H9 (cell line): ENCODE measurements at regions not wholly inside any gene's neighbourhood (a gene's known extent, or its start where the extent isn't known, plus 50 kb on each side); places are given as distances from the start of the nearest gene placed in this dataset.

ENCODE experiments used
- DNase-seq: peaks from one replicate; pipeline ENCODE4 v3.0.0-alpha.2; 2017
- H2AFZ ChIP-seq: one replicate; pipeline ENCODE4 v1.6.1; 2013; ENCODE audit warnings: mild to moderate bottlenecking, low read length, control low read depth, moderate library complexity
- H2AK5ac ChIP-seq: 2 replicates; pipeline ENCODE4 v1.6.1; 2013; ENCODE audit warnings: low read length, control low read depth, mixed read lengths; ENCODE audit not compliant: insufficient read length
- H2BK120ac ChIP-seq: one replicate; pipeline ENCODE4 v1.6.1; 2013; ENCODE audit warnings: low read depth, mild to moderate bottlenecking, low read length, control low read depth, inconsistent platforms; ENCODE audit not compliant: poor library complexity, severe bottlenecking
- H2BK12ac ChIP-seq: 2 replicates; pipeline ENCODE4 v1.6.1; 2013; ENCODE audit warnings: low read length, control low read depth, mixed read lengths, low read depth; ENCODE audit not compliant: insufficient read length
- H2BK15ac ChIP-seq: 2 replicates; pipeline ENCODE4 v1.6.1; 2013; ENCODE audit warnings: low read depth, low read length, control low read depth
- H2BK20ac ChIP-seq: one replicate; pipeline ENCODE4 v1.6.1; 2013; ENCODE audit warnings: low read depth, mild to moderate bottlenecking, low read length, control low read depth, inconsistent platforms; ENCODE audit not compliant: poor library complexity, severe bottlenecking
- H2BK5ac ChIP-seq: 2 replicates; pipeline ENCODE4 v1.6.1; 2013; ENCODE audit warnings: low read length, control low read depth, mixed read lengths; ENCODE audit not compliant: insufficient read length
- H3K14ac ChIP-seq: 2 replicates; pipeline ENCODE4 v1.6.1; 2013; ENCODE audit warnings: low read length, control low read depth; ENCODE audit not compliant: insufficient read depth
- H3K18ac ChIP-seq: 2 replicates; pipeline ENCODE4 v1.6.1; 2013; ENCODE audit warnings: low read depth, mild to moderate bottlenecking, mixed read lengths, low read length, control low read depth; ENCODE audit not compliant: insufficient read length
- H3K23ac ChIP-seq: 2 replicates; pipeline ENCODE4 v1.6.1; 2013; ENCODE audit warnings: low read length, control low read depth, mixed read lengths, low read depth; ENCODE audit not compliant: insufficient read length
- H3K23me2 ChIP-seq: 2 replicates; pipeline ENCODE4 v1.6.1; 2013; ENCODE audit warnings: low read depth, mild to moderate bottlenecking, mixed read lengths, low read length, control low read depth; ENCODE audit not compliant: insufficient read length, poor library complexity, severe bottlenecking
- H3K27ac ChIP-seq: 2 replicates; pipeline ENCODE4 v1.5.1; 2013; ENCODE audit warnings: low read length, control low read depth, mixed read lengths, low read depth; ENCODE audit not compliant: insufficient read length
- H3K27me3 ChIP-seq: 2 replicates; pipeline ENCODE4 v1.6.1; 2013; ENCODE audit warnings: low read length, control low read depth, inconsistent platforms; ENCODE audit not compliant: insufficient read depth
- H3K4ac ChIP-seq: 2 replicates; pipeline ENCODE4 v1.6.1; 2013; ENCODE audit warnings: low read depth, mild to moderate bottlenecking, control low read depth, inconsistent platforms, low read length, moderate library complexity
- H3K4me1 ChIP-seq: 2 replicates; pipeline ENCODE4 v1.6.1; 2013; ENCODE audit warnings: low read length, control low read depth, inconsistent platforms; ENCODE audit not compliant: insufficient read depth
- H3K4me2 ChIP-seq: 2 replicates; pipeline ENCODE4 v1.6.1; 2013; ENCODE audit warnings: low read length, control low read depth, mixed read lengths; ENCODE audit not compliant: insufficient read length, insufficient read depth
- H3K56ac ChIP-seq: 2 replicates; pipeline ENCODE4 v1.6.1; 2013; ENCODE audit warnings: low read depth, mild to moderate bottlenecking, mixed read lengths, low read length, control low read depth; ENCODE audit not compliant: insufficient read length
- H3K79me1 ChIP-seq: 2 replicates; pipeline ENCODE4 v1.6.1; 2013; ENCODE audit warnings: low read depth, mild to moderate bottlenecking, moderate library complexity, low read length, control low read depth, inconsistent platforms; ENCODE audit not compliant: insufficient read depth, poor library complexity, severe bottlenecking
- H3K79me2 ChIP-seq: 2 replicates; pipeline ENCODE4 v1.6.1; 2013; ENCODE audit warnings: low read length, control low read depth, inconsistent platforms; ENCODE audit not compliant: insufficient read depth
- H3K9ac ChIP-seq: 2 replicates; pipeline ENCODE4 v1.6.1; 2013; ENCODE audit warnings: low read length, control low read depth, mixed read lengths; ENCODE audit not compliant: insufficient read length; ENCODE audit errors: extremely low read depth
- H3K9me3 ChIP-seq: one replicate; pipeline ENCODE4 v1.6.1; 2013; ENCODE audit warnings: low read depth, low read length, inconsistent platforms; ENCODE audit not compliant: control insufficient read depth
- H3T11ph ChIP-seq: one replicate; pipeline ENCODE4 v1.6.1; 2013; ENCODE audit warnings: mild to moderate bottlenecking, low read length, control low read depth, inconsistent platforms
- H4K20me1 ChIP-seq: one replicate; pipeline ENCODE4 v1.6.1; 2013; ENCODE audit not compliant: control insufficient read depth, insufficient read length, insufficient read depth
- H4K5ac ChIP-seq: 2 replicates; pipeline ENCODE4 v1.6.1; 2013; ENCODE audit warnings: low read depth, mild to moderate bottlenecking, mixed read lengths, low read length, control low read depth; ENCODE audit not compliant: insufficient read length
- H4K8ac ChIP-seq: replicated peaks from 2 replicates; pipeline ENCODE4 v1.6.1; 2013; ENCODE audit warnings: low read length, control low read depth, mixed read lengths, low read depth; ENCODE audit not compliant: insufficient read length
- H4K91ac ChIP-seq: 2 replicates; pipeline ENCODE4 v1.6.1; 2013; ENCODE audit warnings: low read depth, mild to moderate bottlenecking, moderate library complexity, mixed read lengths, low read length, control low read depth; ENCODE audit not compliant: insufficient read length
- H3K27ac Mint-ChIP-seq, 3 experiments: 2 replicates in 2 of 3; 3 replicates in 1 of 3; pipeline ENCODE4 v1.8.0; 2020 to 2021; ENCODE audit warnings: mixed read lengths in 3 of 3, mild to moderate bottlenecking in 1 of 3, moderate library complexity in 1 of 3
- H3K27me3 Mint-ChIP-seq: 2 replicates; pipeline ENCODE4 v1.8.0; 2021; ENCODE audit warnings: low read depth, mild to moderate bottlenecking, moderate library complexity, mixed read lengths
- H3K36me3 Mint-ChIP-seq, 3 experiments: 2 replicates in 2 of 3; 3 replicates in 1 of 3; pipeline ENCODE4 v1.8.0; 2020 to 2021; ENCODE audit warnings: low read depth in 3 of 3, mixed read lengths in 3 of 3; ENCODE audit not compliant: insufficient read depth in 1 of 3
- H3K4me1 Mint-ChIP-seq, 2 experiments: 2 replicates each; pipeline ENCODE4 v1.8.0; 2020; ENCODE audit warnings: mixed read lengths in 2 of 2
- H3K4me3 Mint-ChIP-seq, 2 experiments: 2 replicates in 1 of 2; 3 replicates in 1 of 2; pipeline ENCODE4 v1.8.0; 2020 to 2021; ENCODE audit warnings: mild to moderate bottlenecking in 2 of 2, mixed read lengths in 2 of 2, moderate library complexity in 1 of 2
- H3K9me3 Mint-ChIP-seq, 2 experiments: 2 replicates in 1 of 2; 3 replicates in 1 of 2; pipeline ENCODE4 v1.8.0; 2020; ENCODE audit warnings: mild to moderate bottlenecking in 2 of 2, mixed read lengths in 2 of 2, moderate library complexity in 1 of 2
- WGBS: extraction: QIAGEN DNeasy Blood & Tissue Kit; methylation state at CpG from one replicate; pipeline ENCODE4 v1.1.7; 2013; ENCODE audit warnings: missing lambda C conversion rate, low lambda C conversion rate, mixed read lengths; ENCODE audit not compliant: insufficient read length; ENCODE audit errors: extremely low coverage; 5-methylcytosine and 5-hydroxymethylcytosine counted together
- TF ChIP-seq, protein P1 (sequence below): fragments of 200-600 bp; sonication (generic); conservative IDR thresholded peaks from 3 replicates; pipeline ENCODE4 v1.8.0; 2021; ENCODE audit warnings: antibody characterized with exemption, mild to moderate bottlenecking

DNA sequence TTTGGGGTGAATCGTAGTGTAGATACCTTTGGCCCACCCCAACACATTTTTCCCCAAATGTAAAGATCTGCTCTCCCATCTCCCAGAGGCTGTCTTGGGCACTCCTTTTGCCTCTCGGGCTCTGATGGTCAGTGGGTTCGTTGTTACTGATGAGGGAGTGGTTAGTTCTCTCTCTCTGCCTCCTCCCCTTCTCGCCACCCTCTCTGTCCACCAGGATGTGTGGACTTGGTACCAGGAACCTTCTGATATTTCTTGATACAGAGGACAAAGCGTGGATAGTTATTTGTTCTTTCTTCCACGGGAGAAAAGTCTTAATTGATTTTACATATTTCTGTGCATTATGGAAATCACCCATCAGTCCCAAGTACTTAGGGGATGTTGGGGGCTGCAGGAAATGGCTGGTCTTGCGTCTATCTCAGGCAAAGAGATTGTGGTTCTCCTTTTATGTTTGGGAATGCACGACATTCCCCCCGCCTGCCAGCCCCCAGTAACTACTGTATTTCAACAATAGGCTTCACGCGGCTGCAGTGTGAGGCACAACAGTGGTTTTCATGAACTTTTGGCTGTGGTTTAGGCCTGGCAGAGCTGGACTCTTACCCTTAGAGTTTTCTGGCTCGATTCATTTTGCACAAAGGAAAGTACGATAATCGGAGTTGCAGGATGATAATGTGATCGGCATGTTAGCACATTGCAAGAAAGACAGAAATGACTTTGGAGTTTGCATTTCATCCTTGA is 79.0 kb upstream of the ZNF536 start:
- no peaks in the 10 kb centered on the region; the same call in 1 of the 2 replicates for H3K4me1 ChIP-seq
- no peaks in the 10 kb centered on the region for H3K79me1 ChIP-seq
- H3K14ac ChIP-seq, result no peak overlapping the region
- no peak overlapping the region for H3K4me3 Mint-ChIP-seq
- H2BK15ac ChIP-seq, result no peak overlapping the region
- no peaks in the 10 kb centered on the region for H3K79me2 ChIP-seq
- H3T11ph ChIP-seq, result no peak overlapping the region
- H4K20me1 ChIP-seq, result peaks cover 3% of the 10 kb centered on the region
- no peak overlapping the region; a peak in 1 of 7 replicates for H3K27ac Mint-ChIP-seq
- H3K9ac ChIP-seq, result no peak overlapping the region
- no peaks in the 10 kb centered on the region for H3K36me3 Mint-ChIP-seq
- H3K4ac ChIP-seq, result no peak overlapping the region
- H3K27me3 Mint-ChIP-seq, result peaks cover 6% of the 10 kb centered on the region
- no peak overlapping the region for H4K91ac ChIP-seq
- H3K4me1 Mint-ChIP-seq, result peaks cover 24 to 38% of the 10 kb centered on the region in 2 experiments
- no peak overlapping the region for H2AK5ac ChIP-seq
- DNase-seq, result peak; percentile 11
- no peak overlapping the region for H3K4me2 ChIP-seq
- no peak overlapping the region for H2AFZ ChIP-seq
- H2BK20ac ChIP-seq, result no peak overlapping the region
- H4K5ac ChIP-seq, result no peak overlapping the region
- TF ChIP-seq, protein P1, sequence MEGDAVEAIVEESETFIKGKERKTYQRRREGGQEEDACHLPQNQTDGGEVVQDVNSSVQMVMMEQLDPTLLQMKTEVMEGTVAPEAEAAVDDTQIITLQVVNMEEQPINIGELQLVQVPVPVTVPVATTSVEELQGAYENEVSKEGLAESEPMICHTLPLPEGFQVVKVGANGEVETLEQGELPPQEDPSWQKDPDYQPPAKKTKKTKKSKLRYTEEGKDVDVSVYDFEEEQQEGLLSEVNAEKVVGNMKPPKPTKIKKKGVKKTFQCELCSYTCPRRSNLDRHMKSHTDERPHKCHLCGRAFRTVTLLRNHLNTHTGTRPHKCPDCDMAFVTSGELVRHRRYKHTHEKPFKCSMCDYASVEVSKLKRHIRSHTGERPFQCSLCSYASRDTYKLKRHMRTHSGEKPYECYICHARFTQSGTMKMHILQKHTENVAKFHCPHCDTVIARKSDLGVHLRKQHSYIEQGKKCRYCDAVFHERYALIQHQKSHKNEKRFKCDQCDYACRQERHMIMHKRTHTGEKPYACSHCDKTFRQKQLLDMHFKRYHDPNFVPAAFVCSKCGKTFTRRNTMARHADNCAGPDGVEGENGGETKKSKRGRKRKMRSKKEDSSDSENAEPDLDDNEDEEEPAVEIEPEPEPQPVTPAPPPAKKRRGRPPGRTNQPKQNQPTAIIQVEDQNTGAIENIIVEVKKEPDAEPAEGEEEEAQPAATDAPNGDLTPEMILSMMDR, result no peak
- H3K18ac ChIP-seq, result no peak overlapping the region
- H3K23ac ChIP-seq, result no peak overlapping the region
- no peak overlapping the region for H2BK12ac ChIP-seq
- no peak overlapping the region for H4K8ac ChIP-seq
- no peak overlapping the region for H2BK120ac ChIP-seq
- no peak overlapping the region for H3K56ac ChIP-seq
- H3K9me3 ChIP-seq, result no peaks in the 10 kb centered on the region
- H3K23me2 ChIP-seq, result no peaks in the 10 kb centered on the region
- H3K27ac ChIP-seq, result no peak overlapping the region
- H2BK5ac ChIP-seq, result no peak overlapping the region
- no peaks in the 10 kb centered on the region; a peak in 1 of 5 replicates for H3K9me3 Mint-ChIP-seq
- no peaks in the 10 kb centered on the region for H3K27me3 ChIP-seq
- no CpG with 5 or more reads among the region's 15 CpGs for WGBS
